Sigmoid colon (tissue), 6 donors: ENCODE measurements at regions not wholly inside any gene's neighbourhood (a gene's known extent, or its start where the extent isn't known, plus 50 kb on each side); places are given as distances from the start of the nearest gene placed in this dataset.

ENCODE experiments used
- DNase-seq: peaks from one replicate; pipeline ENCODE4 v3.0.0-alpha.2; 2019
- H3K27ac ChIP-seq, 4 donors: fragments of 200-600 bp; sonication (generic); one replicate each; pipeline ENCODE4 v1.5.1; 2016 to 2019; ENCODE audit warnings: mild to moderate bottlenecking in 1 of 4
- H3K27me3 ChIP-seq, 3 donors: fragments of 200-600 bp; sonication (generic); one replicate each; pipeline ENCODE4 v1.5.1; 2019; ENCODE audit warnings: mild to moderate bottlenecking in 1 of 3
- H3K36me3 ChIP-seq, 4 donors: fragments of 200-600 bp; sonication (generic); one replicate each; pipeline ENCODE4 v1.5.1; 2016 to 2019
- H3K4me1 ChIP-seq, 4 donors: fragments of 200-600 bp; sonication (generic); one replicate each; pipeline ENCODE4 v1.5.1; 2017 to 2019
- H3K4me3 ChIP-seq, 4 donors: fragments of 200-600 bp; sonication (generic); one replicate each; pipeline ENCODE4 v1.5.1; 2017 to 2019; ENCODE audit warnings: mild to moderate bottlenecking in 2 of 4, moderate library complexity in 1 of 4
- H3K9me3 ChIP-seq, 4 donors: fragments of 200-600 bp in 3 of 4; sonication (generic) in 3 of 4; one replicate each; pipeline versions ENCODE4 v1.5.1 to v1.6.1; 2013 to 2019
- CTCF ChIP-seq, 4 experiments: fragments of 450-650 bp in 3 of 4; fragments of 200-600 bp in 1 of 4; IDR thresholded peaks; one replicate each; pipeline ENCODE4 v1.5.1; 2016 to 2019; ENCODE audit warnings: antibody characterized with exemption in 4 of 4, mild to moderate bottlenecking in 3 of 4, moderate library complexity in 2 of 4
- EP300 ChIP-seq, 4 donors: sonication (generic); formaldehyde crosslinking; IDR thresholded peaks; one replicate each; pipeline ENCODE4 v1.6.1; 2017; ENCODE audit warnings: antibody characterized with exemption in 4 of 4
- POLR2A ChIP-seq, 2 donors: fragments of 450-650 bp; IDR thresholded peaks; one replicate each; pipeline ENCODE4 v1.6.1; 2016; ENCODE audit warnings: antibody characterized with exemption in 2 of 2, mild to moderate bottlenecking in 2 of 2, moderate library complexity in 2 of 2
- POLR2AphosphoS5 ChIP-seq, 4 donors: sonication (generic); formaldehyde crosslinking; IDR thresholded peaks; one replicate each; pipeline ENCODE4 v1.6.1; 2017; ENCODE audit warnings: antibody characterized with exemption in 4 of 4
- WGBS, 2 donors: extraction: QIAGEN DNeasy Blood & Tissue Kit; methylation state at CpG; one replicate each; pipeline ENCODE4 v1.1.7; 2013; 5-methylcytosine and 5-hydroxymethylcytosine counted together
- intact Hi-C: fragments of 100-400 bp; cut with DNase I; formaldehyde crosslinking; loops from one replicate; pipeline ENCODE4 v1.15.1; 2023
- donor health status: healthy with polysubstance abuse.
- donor health status: healthy.

DNA sequence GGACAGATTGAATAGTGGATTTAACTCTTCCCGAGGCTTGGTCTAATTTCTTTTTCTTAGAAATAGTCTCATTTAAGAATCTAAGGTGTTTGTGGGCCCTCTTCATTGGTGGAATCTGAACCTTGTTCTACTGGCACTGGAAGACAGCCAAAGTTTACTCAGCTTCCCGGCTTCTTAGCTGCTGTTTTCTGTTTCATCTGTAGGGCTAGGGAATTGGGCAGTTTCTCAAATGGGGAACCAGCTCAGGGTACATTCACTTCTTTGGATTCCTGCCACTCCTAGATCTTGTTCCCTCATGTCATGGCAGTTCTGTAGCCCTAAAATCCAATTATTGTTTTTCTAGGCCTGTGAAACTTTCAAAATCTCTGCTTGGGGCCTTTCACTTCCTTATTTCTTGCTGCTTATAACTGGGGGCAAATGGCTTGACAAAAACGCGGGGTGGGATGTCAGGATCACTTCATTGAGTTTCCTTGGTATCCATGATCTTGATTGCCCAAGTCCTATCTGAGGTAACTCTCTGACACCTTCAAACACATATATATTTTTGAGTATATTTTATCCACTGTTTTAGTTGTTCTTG, 985.0 kb downstream of the C4orf33 start:
- H3K36me3 ChIP-seq, result no peaks in the 10 kb centered on the region
- no peaks in the 10 kb centered on the region for H3K9me3 ChIP-seq
- H3K4me1 ChIP-seq, result no peaks in the 10 kb centered on the region
- no peak overlapping the region for H3K4me3 ChIP-seq
- intact Hi-C loops, result no loop called here
- H3K27ac ChIP-seq, result no peak overlapping the region
- no peak for DNase-seq
- H3K27me3 ChIP-seq, result no peaks in the 10 kb centered on the region
- 28 to 71% methylated on average over 4 of the region's 4 CpGs for WGBS, 2 donors
- no peak for TF ChIP-seq EP300 (IDR thresholded peaks at IDR 0.05)
- no peak for TF ChIP-seq POLR2A (IDR thresholded peaks at IDR 0.05)
- TF ChIP-seq CTCF (IDR thresholded peaks at IDR 0.05), result no peak
- no peak for TF ChIP-seq POLR2AphosphoS5 (IDR thresholded peaks at IDR 0.05)

DNA sequence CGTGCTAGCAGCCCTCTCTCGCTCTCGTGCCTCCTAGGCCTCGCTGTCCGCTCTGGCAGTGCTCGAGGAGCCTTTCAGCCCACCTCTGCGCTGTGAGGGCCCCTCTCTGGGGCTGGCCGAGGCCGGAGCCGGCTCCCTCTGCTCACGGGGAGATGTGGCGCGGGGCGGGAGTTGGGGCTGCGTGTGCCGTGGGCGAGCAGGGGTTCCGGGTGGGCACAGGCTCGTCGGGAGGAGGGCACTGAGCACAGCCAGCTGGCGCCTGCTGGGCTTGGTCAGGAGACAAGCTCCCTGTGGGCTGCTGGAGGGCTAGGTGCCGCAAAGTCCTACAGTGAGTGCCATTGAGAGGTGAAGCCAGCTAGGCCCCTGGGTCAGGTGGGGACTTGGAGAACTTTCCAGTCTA, 994.5 kb downstream of the C4orf33 start:
- Histone ChIP-seq H3K4me1 (no peaks in the 10 kb centered on the region), H3K36me3 (no peaks in the 10 kb centered on the region), H3K4me3 (no peak overlapping the region), H3K27me3 (no peaks in the 10 kb centered on the region), H3K27ac (no peak overlapping the region), H3K9me3 (no peaks in the 10 kb centered on the region)
- DNase-seq, result peak; percentile 53
- no peak for TF ChIP-seq POLR2A (IDR thresholded peaks at IDR 0.05)
- TF ChIP-seq CTCF (IDR thresholded peaks at IDR 0.05), result no peak
- no peak for TF ChIP-seq EP300 (IDR thresholded peaks at IDR 0.05)
- no peak for TF ChIP-seq POLR2AphosphoS5 (IDR thresholded peaks at IDR 0.05)
- WGBS, 2 donors, result 92 to 94% methylated on average over 22 of the region's 22 CpGs
- intact Hi-C loops, result no loop called here

- Histone ChIP-seq H3K27ac (no peak overlapping the region), H3K27me3 (no peaks in the 10 kb centered on the region), H3K36me3 (no peaks in the 10 kb centered on the region), H3K4me1 (no peaks in the 10 kb centered on the region), H3K4me3 (no peak overlapping the region), H3K9me3 (no peaks in the 10 kb centered on the region)
- TF ChIP-seq POLR2A (IDR thresholded peaks at IDR 0.05) (no peak), EP300 (IDR thresholded peaks at IDR 0.05) (no peak), POLR2AphosphoS5 (IDR thresholded peaks at IDR 0.05) (no peak), CTCF (IDR thresholded peaks at IDR 0.05) (no peak)
- 75 to 82% methylated on average over 8 of the region's 8 CpGs for WGBS, 2 donors
- DNase-seq, result no peak
- intact Hi-C loops, result no loop called here
These were observed 996.4 kb downstream of the C4orf33 start for GRCh38 chr4:130092187-130093015.

GRCh38 chr4:130099105-130099504, 1003.2 kb downstream of the C4orf33 start:
- H3K27ac ChIP-seq, result peak overlapping the region in 1 of 4 donors; percentile 4
- no peaks in the 10 kb centered on the region for H3K9me3 ChIP-seq
- no peak for DNase-seq
- TF ChIP-seq EP300 (IDR thresholded peaks at IDR 0.05) (no peak), POLR2A (IDR thresholded peaks at IDR 0.05) (no peak), POLR2AphosphoS5 (IDR thresholded peaks at IDR 0.05) (no peak), CTCF (IDR thresholded peaks at IDR 0.05) (no peak)
- no peak overlapping the region for H3K4me3 ChIP-seq
- H3K36me3 ChIP-seq, result no peaks in the 10 kb centered on the region
- WGBS, 2 donors, result 56 to 75% methylated on average over 1 of the region's 1 CpG
- no peaks in the 10 kb centered on the region for H3K27me3 ChIP-seq
- intact Hi-C loops, result no loop called here
- no peaks in the 10 kb centered on the region for H3K4me1 ChIP-seq
